IPS-18a (cell line): ENCODE measurements at regions not wholly inside any gene's neighbourhood (a gene's known extent, or its start where the extent isn't known, plus 50 kb on each side); places are given as distances from the start of the nearest gene placed in this dataset.

Experiments
- H3K27ac ChIP-seq: one replicate; pipeline ENCODE4 v1.5.1; 2013; ENCODE audit warnings: low read length
- H3K27me3 ChIP-seq: one replicate; pipeline ENCODE4 v1.6.1; 2013; ENCODE audit warnings: mild to moderate bottlenecking, low read length; ENCODE audit not compliant: control insufficient read depth, insufficient read depth
- H3K36me3 ChIP-seq: one replicate; pipeline ENCODE4 v1.6.1; 2013; ENCODE audit warnings: low read depth, low read length; ENCODE audit not compliant: control insufficient read depth
- H3K4me1 ChIP-seq: one replicate; pipeline ENCODE4 v1.6.1; 2013; ENCODE audit warnings: low read depth, low read length; ENCODE audit not compliant: control insufficient read depth
- H3K4me3 ChIP-seq: one replicate; pipeline ENCODE4 v1.5.1; 2013; ENCODE audit warnings: low read length
- H3K9ac ChIP-seq: one replicate; pipeline ENCODE4 v1.6.1; 2013; ENCODE audit warnings: mild to moderate bottlenecking, low read length, moderate library complexity
- H3K9me3 ChIP-seq: one replicate; pipeline ENCODE4 v1.6.1; 2013; ENCODE audit warnings: low read depth, low read length; ENCODE audit not compliant: control insufficient read depth

- H3K36me3 ChIP-seq = no peaks in the 10 kb centered on the region
- H3K27me3 ChIP-seq = no peaks in the 10 kb centered on the region
- H3K9me3 ChIP-seq = no peaks in the 10 kb centered on the region
- H3K9ac ChIP-seq = no peak overlapping the region
- no peak overlapping the region for H3K4me3 ChIP-seq
- H3K4me1 ChIP-seq = no peaks in the 10 kb centered on the region
- no peak overlapping the region for H3K27ac ChIP-seq
Measured at GRCh38 chr7:94276795-94277194, 117.9 kb upstream of the COL1A2 start.

DNA sequence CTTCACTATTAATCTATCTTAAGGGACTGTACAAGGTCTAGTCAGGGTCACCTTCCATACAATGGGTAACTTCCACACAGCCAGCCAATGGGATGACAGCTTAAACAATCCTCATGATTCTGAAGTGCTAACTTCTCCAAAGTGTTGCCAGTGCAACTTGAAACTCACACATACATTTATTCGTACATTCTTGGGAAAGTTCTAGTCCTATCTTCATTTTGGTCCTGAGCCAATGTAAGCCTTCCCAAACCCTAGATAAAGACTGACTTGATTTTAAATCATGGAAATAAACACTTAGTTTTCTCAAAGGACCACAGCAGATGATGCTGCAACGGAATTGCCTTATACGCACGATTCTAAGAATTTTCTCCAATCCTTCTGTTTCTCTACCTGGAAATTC, 117.5 kb upstream of the COL1A2 start:
- Histone ChIP-seq H3K9ac (no peak overlapping the region), H3K4me1 (no peaks in the 10 kb centered on the region), H3K27ac (no peak overlapping the region), H3K36me3 (no peaks in the 10 kb centered on the region), H3K27me3 (no peaks in the 10 kb centered on the region), H3K9me3 (no peaks in the 10 kb centered on the region), H3K4me3 (no peak overlapping the region)

GRCh38 chr7:94280851-94281250, 113.8 kb upstream of the COL1A2 start:
- no peak overlapping the region for H3K4me3 ChIP-seq

DNA sequence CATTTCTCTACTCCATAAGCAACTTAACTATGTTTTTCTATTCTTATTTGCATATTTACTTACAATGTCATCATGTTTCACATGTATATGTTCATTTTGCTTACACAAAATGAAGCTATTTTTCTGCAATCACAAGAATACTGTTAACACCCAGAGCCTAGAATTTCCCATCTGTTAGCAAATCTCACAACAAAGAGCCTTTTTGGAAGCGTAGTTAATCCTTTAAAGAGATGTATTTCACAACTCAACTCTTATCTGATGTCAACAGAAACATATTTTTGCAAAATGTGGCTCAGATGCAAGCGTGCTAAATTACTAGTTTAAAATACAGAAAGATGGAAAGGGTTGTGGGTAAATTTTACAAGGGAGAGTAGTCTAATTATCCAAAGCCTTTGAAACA, 110.6 kb upstream of the COL1A2 start:
- no peak overlapping the region for H3K9ac ChIP-seq
- H3K9me3 ChIP-seq = no peaks in the 10 kb centered on the region
- no peaks in the 10 kb centered on the region for H3K36me3 ChIP-seq
- H3K27ac ChIP-seq = no peak overlapping the region
- no peak overlapping the region for H3K4me3 ChIP-seq
- H3K27me3 ChIP-seq = no peaks in the 10 kb centered on the region
- peaks cover under 1% of the 10 kb centered on the region for H3K4me1 ChIP-seq

More at GRCh38 chr7:94280851-94281250, 113.8 kb upstream of the COL1A2 start:
- Histone ChIP-seq H3K36me3 (no peaks in the 10 kb centered on the region), H3K4me1 (no peaks in the 10 kb centered on the region), H3K9me3 (no peaks in the 10 kb centered on the region), H3K9ac (no peak overlapping the region), H3K27me3 (no peaks in the 10 kb centered on the region), H3K27ac (no peak overlapping the region)

DNA sequence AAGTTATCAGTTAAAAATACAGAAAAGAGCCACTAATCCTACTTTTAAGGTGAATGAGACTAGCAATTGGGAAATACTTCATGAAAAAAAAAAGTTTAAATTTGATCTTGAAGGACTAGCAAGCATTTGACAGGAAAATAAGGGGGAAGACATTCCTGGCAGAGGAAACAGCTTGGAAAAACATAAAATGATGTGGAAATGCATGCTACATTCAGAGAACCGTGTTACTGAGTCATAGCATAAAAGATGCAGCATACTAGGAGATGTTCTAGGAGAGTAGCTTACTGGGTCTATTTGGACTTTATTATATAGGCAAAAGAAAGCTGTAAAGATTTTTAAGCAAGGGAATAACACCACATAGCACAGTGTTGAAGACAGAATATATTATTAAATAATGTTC, 108.6 kb upstream of the COL1A2 start:
- H3K9ac ChIP-seq = no peak overlapping the region
- H3K36me3 ChIP-seq = no peaks in the 10 kb centered on the region
- no peaks in the 10 kb centered on the region for H3K9me3 ChIP-seq
- no peak overlapping the region for H3K27ac ChIP-seq
- H3K4me3 ChIP-seq = no peak overlapping the region
- peaks cover 5% of the 10 kb centered on the region for H3K4me1 ChIP-seq
- no peaks in the 10 kb centered on the region for H3K27me3 ChIP-seq

DNA sequence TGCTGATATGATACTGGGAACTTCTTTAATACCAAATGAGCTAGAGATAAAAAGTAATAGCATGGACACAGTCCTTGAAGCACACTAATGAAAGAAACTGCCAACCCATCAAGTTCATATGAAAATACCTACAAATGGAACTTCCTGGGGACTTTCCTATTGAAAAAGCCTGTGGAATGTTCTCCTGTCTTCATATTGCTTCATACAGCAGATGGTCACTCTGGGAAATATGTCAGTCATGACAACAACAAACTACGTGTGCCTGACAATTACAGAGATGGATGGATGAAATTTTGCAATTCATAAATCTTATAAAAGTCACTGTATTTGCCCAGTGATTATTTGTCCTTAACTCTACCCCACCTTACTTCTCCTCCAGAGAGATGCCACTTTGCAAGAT, 106.6 kb upstream of the COL1A2 start:
- H3K27ac ChIP-seq = no peak overlapping the region
- H3K9me3 ChIP-seq = no peaks in the 10 kb centered on the region
- peaks cover 5% of the 10 kb centered on the region for H3K4me1 ChIP-seq
- H3K36me3 ChIP-seq = no peaks in the 10 kb centered on the region
- no peak overlapping the region for H3K9ac ChIP-seq
- H3K27me3 ChIP-seq = no peaks in the 10 kb centered on the region
- no peak overlapping the region for H3K4me3 ChIP-seq

DNA sequence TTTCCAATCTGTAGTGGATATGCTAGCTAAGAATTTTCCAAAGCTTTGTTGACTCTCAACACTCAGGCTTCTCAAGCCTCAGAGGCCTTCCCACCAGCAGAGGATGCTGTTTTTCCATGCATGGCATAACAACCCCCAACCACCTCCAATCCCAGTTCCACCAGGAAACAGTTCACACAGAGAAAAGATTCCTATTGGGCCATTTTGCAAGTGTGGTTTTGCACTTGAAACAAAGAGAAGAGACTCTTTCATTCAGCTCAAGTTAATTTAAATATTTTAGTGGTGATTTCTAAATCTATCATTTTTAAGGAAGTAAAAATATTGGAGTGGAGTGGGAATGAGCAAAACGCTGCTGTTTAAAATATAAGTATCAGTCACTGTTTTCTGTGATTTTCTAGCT, 105.6 kb upstream of the COL1A2 start:
- H3K4me3 ChIP-seq = no peak overlapping the region
- H3K4me1 ChIP-seq = peaks cover 5% of the 10 kb centered on the region
- H3K9ac ChIP-seq = no peak overlapping the region
- H3K27me3 ChIP-seq = no peaks in the 10 kb centered on the region
- no peak overlapping the region for H3K27ac ChIP-seq
- H3K36me3 ChIP-seq = no peaks in the 10 kb centered on the region
- no peaks in the 10 kb centered on the region for H3K9me3 ChIP-seq

- no peak overlapping the region for H3K4me3 ChIP-seq
- no peaks in the 10 kb centered on the region for H3K4me1 ChIP-seq
- no peaks in the 10 kb centered on the region for H3K36me3 ChIP-seq
- H3K27me3 ChIP-seq = no peaks in the 10 kb centered on the region
- H3K27ac ChIP-seq = no peak overlapping the region
- H3K9ac ChIP-seq = no peak overlapping the region
- H3K9me3 ChIP-seq = no peaks in the 10 kb centered on the region
Measured at GRCh38 chr7:94294471-94295131, 100.1 kb upstream of the COL1A2 start.

- no peak overlapping the region for H3K27ac ChIP-seq
- H3K4me3 ChIP-seq = no peak overlapping the region
Measured at GRCh38 chr7:94295850-94296249, 98.8 kb upstream of the COL1A2 start.

DNA sequence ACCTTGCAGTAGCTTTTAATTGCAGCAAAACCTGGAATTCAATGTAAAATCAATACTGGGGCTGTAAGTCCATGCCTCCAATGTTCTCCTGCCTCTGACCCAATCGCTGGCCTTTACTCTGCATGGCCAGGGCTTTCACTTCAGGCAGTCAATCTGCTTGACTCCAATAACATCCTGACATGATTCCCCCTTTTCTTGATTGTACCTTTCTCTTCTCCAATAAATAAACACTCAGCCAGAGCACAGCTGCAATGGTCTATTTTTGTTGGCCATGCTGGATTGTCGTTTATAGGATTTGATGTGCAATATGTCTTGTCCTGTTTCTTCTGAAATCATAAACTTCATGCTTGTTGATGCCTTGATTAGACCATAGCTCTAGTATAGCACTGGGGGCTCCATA, 97.8 kb upstream of the COL1A2 start:
- Histone ChIP-seq H3K27ac (no peak overlapping the region), H3K4me3 (no peak overlapping the region), H3K36me3 (no peaks in the 10 kb centered on the region), H3K9ac (no peak overlapping the region), H3K27me3 (no peaks in the 10 kb centered on the region), H3K4me1 (peaks cover 17% of the 10 kb centered on the region), H3K9me3 (no peaks in the 10 kb centered on the region)

More at GRCh38 chr7:94295850-94296249, 98.8 kb upstream of the COL1A2 start:
- no peak overlapping the region for H3K9ac ChIP-seq
- H3K4me1 ChIP-seq = peaks cover 7% of the 10 kb centered on the region
- H3K9me3 ChIP-seq = no peaks in the 10 kb centered on the region
- no peaks in the 10 kb centered on the region for H3K36me3 ChIP-seq
- no peaks in the 10 kb centered on the region for H3K27me3 ChIP-seq

DNA sequence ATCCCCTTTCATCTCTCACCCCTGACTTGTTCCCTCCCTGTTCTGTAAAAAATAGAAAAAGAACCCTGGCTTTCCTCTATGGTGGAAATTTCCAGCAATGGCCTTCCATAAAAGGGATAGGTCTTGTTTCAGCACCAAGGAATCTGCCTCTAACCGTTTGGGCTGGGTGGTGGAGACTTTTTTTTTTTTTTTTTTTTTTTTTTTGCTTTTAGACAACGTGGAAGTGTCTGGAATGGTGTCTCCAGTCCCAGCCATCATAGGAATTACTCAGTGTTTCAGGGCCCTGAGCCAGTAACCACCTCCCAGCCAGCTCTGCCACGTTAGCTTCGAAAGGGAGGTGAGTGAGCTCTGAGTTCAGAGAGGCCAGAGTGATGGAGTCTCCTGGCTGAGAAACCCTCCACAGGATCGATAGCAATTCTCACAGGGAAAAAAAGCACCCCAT, 97.3 kb upstream of the COL1A2 start:
- H3K4me1 ChIP-seq = peaks cover 21% of the 10 kb centered on the region
- no peaks in the 10 kb centered on the region for H3K27me3 ChIP-seq
- no peaks in the 10 kb centered on the region for H3K36me3 ChIP-seq
- no peak overlapping the region for H3K4me3 ChIP-seq
- H3K27ac ChIP-seq = no peak overlapping the region
- H3K9ac ChIP-seq = no peak overlapping the region
- no peaks in the 10 kb centered on the region for H3K9me3 ChIP-seq

DNA sequence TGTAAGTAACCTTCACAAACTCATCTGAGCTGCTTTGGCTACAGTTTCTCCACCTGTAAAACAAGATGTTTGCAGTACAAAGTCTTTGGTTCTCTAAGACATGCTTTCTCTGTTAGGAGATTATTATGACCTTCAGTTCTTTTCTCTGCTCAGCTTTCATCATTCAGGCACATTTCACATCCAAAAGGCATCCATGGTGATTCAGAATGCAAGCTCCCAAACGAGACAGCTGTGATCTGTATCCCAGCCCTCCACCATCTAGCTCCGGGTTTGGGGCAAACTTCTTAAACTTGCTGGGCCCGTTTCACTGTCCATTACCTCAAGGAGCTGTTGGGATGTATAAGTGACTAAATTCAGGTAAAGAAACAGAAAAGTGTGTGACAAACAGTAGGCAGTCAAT, 95.8 kb upstream of the COL1A2 start:
- peaks cover 32% of the 10 kb centered on the region for H3K4me1 ChIP-seq
- no peak overlapping the region for H3K9ac ChIP-seq
- no peaks in the 10 kb centered on the region for H3K36me3 ChIP-seq
- no peak overlapping the region for H3K4me3 ChIP-seq
- no peaks in the 10 kb centered on the region for H3K27me3 ChIP-seq
- no peak overlapping the region for H3K27ac ChIP-seq
- H3K9me3 ChIP-seq = no peaks in the 10 kb centered on the region
